OCI-M2 (cell line): ENCODE measurements at regions not wholly inside any gene's neighbourhood (a gene's known extent, or its start where the extent isn't known, plus 50 kb on each side); places are given as distances from the start of the nearest gene placed in this dataset.

Experiments
- DNase-seq: peaks from one replicate; lab custom pipeline; 2025; ENCODE audit not compliant: unreplicated experiment; lab: John Stamatoyannopoulos, UW

DNA sequence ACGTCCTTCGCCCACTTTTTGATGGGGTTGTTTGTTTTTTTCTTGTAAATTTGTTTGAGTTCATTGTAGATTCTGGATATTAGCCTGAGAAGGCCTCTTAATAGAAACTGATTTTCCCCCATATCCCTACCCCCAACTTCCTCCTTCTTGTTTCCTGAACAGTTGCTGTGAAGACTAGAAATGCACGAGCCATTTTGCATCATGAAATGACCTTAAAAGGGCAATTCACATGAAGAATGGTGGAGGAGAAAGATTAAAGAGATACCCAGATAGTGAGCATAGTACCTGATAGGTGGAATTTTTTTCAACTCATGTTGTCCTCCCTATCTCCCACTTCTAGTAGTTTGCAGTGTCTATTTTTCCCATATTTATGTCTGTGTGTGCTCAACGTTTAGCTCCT, 55.2 kb upstream of the KCNH8 start:
- DNase-seq, result no peak

DNA sequence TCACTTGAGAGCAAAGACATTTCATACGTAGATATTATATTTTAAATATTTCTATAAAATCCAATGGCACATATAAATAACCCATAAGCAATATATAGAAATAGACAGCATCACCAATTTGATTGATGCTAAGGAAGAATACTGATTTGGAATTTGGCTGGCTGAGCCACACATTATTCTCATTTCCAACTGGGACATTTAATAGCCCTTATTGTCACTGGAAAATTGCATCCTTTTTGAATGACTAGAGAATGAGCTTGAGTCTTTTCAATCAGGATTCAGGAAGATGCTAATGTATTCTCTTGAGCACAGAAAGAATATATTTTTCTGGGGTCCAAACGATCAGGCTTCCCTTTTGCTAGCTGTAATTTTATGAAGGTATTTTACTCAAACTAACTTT, 70.9 kb upstream of the KCNH8 start:
- no peak for DNase-seq

DNA sequence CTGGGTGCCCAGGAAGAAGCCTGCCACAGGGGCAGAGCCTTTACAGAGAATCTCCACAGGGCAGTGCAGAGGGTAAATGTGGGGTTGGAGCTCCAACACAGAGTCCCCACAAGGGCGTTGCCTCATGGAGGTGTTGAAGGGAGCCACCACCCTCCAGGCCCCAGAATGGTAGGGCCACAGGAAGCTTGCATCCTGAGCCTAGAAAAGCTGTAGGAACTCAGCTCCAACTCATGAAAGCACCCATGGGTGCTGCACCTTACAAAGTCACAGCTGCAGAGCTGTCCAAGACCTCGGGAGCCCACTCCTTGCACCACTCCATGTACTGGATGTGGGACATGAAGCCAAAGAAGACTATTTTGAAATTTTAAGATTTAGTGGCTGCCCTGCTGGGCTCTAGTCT, 73.3 kb upstream of the KCNH8 start:
- DNase-seq, result no peak

DNA sequence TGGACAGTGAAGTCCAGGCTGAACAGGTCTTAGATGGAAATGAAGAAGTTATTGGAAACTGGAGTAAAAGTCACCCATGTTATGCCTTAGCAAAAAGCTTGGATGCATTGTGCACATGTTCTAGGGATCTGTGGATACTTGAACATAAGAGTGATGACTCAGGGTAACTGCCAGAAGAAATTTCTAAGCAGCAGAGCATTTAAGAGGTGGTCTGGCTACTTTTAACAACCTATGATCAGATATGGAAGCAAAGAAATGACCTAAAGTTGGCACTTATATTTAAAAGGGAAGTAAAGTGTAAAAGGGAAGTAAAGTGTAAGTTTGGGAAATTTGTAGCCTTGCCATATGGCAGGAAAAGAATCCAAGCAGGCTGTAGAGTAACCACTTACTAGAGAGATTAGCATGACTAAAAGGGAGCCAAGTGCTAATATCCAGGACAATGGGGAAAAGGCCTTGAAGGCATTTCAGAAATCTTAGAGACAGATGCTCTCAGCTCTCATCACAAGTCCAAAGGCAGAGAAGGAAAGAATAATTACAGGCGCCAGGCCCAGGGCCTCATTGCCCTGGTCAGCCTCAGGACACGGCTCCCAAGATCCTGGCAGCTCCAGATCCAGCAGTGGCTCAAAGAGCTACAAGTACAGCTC, 73.9 kb upstream of the KCNH8 start:
- DNase-seq, result no peak

DNA sequence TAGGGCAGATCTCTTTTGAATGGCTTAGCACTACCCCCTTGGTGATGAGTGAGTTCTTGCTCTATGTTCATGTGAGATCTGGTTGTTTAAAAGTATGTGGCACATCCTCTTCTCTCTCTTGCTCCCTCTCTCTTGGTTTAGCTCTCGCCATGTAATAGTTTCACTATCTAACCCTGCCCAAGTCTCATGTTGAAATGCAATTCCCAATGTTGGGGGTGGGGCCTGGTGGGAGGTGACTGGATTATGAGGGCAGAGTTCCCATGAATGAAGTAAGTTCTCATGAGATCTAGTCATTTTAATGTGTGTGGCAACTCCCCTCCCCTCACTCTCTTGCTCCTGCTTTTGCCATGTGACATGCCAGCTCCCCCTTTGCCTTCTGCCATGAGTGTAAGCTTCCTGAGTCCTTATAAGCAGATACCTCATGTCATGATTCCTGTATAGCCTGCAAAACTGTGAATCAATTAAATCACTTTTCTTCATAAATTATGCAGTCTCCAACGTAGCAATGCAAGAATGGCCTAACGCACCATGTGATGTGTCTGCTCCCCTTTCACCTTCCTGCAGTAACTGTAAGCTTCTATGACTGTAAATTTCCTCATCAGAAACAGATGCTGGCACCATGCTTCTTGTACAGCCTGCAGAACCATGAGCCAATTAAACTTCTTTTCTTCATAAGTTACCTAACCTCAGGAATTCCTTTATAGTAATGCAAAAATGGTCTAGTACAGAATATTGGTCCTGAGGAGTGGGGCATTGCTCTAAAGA, 74.8 kb upstream of the KCNH8 start:
- DNase-seq, result no peak

DNA sequence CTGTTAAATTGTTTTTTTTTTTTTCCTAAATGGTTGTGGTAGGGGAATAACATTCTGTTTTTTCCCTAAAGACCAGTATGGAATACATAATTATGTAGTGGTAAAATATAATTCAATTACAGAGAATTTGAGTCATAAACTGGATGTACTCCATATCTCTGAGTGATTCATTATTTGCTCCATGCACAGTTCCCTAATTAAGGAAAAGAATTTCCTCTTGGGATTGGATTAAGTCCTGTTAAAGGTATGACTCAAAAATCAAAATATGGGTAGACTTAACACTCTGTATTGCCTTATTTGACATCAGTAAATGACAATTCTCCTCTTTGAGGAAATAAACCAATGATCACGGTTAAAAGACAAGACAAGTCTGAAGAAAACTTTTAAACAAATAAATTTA, 78.0 kb upstream of the KCNH8 start:
- no peak for DNase-seq

DNA sequence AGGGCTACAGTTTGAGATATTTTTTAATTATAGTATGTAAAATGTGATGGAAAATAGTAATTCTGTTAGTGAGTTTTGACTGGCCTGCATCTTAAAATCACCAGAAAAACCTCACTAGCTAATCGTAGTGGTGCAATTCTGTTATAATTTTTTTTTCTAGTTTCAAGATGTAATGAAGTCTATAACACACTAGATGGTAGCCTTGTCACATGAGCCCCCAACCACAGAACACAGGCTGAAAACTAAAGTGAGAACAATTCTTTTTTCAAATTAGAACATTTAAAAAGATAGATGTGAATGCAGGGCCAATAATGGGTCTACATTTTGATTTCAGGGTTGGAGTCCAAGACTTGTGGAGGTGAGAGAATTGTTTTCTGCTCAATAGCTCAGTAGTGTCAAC, 83.3 kb upstream of the KCNH8 start:
- DNase-seq, result no peak

DNA sequence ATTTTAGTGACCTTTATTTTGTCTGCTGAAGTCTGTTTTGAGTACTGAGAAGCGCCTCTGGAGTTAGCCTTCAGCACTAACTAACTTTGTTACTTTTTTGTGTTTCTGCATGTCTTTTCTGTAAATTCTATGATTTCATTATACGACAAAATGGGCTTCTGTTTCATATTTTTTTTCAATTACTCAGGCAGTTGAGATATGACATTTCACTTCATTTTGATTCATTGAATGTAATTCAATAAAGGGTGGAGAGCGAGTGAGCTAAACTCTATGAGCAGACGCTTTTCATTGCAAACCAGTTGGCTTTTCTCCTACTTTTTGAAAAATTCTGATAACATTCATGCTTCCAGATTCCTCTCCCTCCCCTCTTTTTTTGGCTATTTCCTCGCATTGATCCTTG, 84.4 kb upstream of the KCNH8 start:
- no peak for DNase-seq

DNA sequence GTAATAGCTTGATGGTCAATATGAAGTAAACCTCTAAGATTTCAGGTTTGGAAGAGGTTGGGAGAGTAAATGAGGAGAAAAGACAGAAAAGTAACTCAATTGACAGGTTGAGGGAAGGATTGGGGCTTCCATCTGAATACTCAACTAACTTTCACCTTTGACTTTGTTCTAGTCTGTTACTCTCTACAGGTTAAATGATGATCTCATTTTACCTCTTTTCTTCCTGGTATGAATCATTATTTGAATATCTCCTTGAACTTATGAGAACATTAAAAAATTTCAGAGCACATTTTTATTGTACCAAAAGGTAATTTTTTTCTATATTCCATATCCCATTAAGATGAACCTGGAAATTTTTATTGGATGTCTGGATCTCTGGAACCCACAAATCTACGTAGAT, 87.9 kb upstream of the KCNH8 start:
- DNase-seq, result no peak

DNA sequence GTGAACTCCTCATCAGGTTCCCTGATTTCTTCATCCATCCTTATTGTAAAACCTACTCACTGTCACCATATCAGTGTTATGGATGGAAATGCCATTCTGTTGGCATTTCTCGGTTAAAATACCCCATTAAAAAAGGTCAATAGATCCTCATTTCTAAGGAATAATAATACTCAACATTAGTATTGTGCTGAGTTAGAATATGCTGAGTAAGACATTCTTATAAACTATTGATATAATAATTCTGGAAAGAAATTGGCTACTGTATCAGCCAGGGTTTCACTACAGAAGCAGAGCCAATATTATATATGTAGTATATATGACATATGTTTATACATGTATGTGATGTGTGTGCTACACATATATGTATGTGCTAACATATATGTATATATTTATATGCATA, 95.4 kb upstream of the KCNH8 start:
- no peak for DNase-seq

DNA sequence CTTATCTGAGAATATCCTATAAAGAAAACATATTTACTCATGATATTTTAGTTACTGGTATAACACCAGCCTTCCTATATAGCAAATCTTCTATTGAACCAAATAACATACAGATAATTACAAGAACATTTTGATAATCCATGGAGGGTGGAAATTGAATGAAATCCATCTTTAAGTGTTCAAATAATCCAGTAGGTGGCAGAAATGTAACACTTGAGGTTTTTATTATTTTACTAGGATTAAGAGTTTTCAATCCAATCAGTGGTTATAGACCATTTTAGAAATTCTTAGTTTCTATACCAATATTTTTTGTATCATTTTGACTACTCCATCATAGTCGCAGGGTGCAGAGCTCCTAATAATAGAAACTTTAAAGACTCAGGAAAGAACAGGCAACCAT, 101.9 kb upstream of the KCNH8 start:
- no peak for DNase-seq

DNA sequence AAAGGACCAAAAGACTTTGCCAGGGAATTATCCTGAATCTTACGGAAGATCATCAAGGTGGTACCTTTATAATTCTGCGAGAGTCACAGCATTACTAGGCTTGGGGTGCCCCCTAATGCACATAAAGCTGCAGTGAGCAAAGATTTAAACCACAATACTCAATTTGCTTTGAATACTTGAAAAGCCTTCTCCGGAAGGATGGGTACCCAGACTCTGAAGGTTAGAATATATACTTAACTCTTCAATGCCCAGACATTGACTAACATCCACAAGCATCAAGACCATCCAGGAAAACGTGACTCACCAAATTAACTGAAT, 117.8 kb upstream of the KCNH8 start:
- DNase-seq, result no peak

DNA sequence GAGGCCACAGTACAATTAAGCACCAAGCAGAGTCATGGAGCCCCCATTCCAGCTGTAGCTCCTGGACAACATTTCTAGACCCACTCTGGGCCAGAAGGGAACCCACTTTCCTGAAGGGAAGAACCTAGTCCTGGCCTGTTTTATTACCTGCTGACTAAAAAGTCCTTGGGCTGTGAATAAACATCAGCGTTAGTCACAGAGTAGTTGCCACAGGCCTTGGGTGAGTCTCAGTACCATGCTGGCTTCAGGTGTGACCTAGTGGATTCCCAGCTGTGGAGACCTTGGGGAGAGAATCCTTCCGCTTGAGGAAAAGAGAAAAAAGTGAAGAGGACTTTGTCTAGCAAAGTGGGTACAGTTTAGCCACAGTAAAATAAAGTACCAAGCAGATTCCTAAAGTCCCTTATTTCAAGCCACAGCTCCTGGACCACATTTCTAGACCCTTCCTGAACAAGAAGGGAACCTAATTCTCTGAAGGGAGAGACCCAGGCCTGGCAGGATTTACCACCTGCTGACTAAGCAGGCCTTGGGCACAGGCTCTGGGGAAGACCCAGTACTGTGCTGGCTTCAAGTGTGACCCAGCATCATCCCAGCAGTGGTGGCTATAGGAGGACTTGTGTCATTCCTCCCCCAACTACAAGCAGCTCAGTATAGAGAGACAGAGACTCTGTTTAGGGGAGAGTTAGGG, 118.3 kb upstream of the KCNH8 start:
- no peak for DNase-seq

DNA sequence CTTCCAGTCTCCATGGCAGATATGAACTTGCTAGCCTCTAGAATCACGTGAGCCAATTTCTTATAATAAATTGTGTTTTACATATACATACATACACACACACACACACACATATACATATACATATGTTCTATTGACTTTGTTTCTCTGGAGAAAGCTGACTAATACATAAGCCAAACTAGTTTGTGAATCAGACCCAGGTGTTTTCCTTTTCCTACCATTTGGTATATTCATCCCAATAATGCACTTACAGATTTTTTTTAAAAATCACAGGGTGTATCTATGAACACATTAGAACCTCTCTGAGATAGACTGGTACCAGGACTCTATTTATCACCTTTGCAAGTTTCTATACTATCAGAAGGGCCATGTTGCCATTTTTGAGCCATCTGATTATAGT, 122.9 kb upstream of the KCNH8 start:
- DNase-seq, result no peak

DNA sequence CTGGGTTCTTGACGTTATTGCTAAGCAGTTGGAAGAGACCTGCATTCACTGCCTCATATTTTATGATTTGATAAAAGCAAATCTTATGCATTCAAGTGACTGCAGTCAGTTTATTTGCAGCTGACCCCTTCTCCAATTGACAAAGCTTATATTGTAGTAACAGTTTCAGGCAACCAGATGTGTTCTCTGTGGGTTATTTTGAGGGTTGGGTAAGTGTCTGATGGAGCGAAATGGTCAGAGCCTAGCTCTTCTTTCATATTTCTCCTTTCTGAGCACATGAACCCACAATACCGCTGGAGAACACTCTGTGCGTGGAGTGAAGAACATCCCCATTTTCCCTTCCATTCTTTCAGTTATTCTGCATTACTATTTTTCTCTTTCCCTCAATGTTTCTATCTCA, 125.8 kb upstream of the KCNH8 start:
- no peak for DNase-seq

DNA sequence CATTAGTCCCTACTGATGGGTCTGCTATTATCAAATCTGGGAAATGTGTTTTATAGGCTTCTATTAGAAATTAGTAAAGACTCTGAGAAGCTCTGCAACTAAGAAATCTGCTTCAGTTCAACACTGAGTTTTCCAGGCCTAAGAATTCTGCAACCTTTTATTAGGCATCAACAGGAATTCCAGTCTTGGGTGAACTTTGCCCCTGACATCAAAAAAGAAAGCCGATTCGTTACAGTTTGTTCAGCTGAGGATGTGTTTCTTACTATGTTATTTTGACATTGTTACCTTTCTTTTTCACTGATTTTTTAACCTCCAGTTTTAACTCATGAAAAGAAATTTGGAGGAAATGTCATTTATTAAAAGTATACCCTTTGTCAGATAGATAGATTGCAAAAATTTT, 131.5 kb upstream of the KCNH8 start:
- DNase-seq, result no peak

DNA sequence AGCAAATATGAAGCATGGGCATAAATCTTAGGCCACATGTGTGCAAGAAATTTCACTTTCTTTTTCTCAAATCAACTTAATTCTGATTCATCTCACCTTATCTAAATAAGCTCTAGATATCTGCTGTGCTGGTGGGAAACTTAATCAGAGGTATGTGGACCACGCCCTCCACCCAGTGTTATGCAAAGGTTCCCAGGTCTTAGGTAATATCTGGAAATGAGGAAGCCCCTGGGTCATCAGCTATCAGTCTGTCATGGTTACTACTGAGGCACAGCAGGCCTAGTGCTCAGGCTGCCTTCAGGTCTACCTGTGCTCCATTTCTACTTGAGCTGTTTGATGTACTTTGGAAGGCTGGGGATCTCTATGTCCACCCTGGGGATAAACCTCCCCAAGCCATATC, 134.4 kb upstream of the KCNH8 start:
- DNase-seq, result no peak

DNA sequence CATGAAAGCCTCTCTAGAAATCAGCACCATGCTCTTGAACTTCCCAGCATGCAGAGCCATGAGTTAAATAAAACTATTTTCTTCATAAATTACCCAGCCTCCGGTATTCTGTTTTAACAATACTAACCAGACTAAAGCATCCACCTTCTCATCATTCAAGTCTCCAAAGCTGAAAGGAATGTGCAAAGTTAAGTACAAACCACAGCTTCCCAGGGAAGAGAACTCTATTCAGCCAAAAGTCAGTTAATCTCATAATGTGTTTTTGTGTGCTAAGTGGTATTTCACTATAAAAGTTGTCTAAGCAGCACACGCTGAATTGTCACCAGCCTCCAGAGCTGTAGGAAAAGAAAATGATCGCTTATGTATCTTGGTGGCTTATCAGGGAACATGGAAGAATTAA, 135.5 kb upstream of the KCNH8 start:
- no peak for DNase-seq

DNA sequence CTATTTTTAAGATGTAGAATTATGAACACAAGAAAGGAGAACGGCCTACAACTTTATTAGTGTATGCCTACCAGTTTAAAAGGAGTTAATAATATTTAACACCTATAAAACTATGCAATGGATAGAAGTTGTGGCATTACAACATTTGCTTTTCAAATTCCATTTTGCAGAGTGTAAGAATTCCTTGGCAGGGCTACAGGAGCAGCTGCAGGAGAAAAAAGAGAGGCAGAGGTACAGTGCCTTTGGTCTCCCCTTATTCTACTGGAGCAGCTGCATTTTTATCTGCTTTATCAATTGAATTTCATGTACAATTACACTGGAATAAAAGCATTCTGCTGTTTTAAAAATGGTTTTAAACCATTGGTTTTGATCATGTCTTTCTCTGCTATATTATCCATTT, 145.7 kb upstream of the KCNH8 start:
- DNase-seq, result no peak

DNA sequence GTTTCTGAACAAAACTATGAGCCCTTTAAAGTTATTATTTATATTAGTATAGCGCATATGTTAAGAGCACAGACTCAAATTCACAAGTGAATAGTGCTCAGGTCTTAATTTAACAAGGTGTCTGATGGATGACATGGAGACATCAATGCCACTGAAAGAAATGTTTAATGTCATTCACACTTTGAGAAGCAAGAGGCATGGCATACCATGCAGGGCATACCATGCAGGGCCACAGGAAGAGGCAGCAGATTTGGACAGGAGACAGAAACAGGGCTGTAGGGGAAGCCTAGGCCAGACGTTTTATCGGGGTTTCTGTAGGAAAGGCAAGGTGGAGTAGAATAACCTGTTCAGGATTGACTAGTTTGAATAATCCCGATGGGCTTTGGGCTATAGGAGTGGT, 150.2 kb upstream of the KCNH8 start:
- DNase-seq, result no peak

DNA sequence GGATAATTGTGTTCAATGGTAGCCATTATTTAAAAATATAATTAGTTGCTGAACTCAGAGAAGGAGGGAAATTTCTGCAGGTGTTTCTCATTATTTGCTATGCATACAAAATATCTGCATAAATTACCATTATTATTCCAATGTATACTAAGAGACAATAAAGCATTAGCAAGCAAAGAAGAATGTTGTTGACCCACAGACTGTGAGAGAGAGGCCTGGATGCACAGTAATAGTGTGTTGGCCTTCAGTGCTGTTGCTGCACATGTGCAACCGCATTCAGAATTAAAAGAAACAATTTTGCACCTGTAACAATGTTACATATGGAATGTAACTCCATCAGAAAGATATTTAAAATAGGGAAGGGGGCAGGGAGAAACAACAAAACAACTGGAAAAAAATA, 155.6 kb upstream of the KCNH8 start:
- no peak for DNase-seq

DNA sequence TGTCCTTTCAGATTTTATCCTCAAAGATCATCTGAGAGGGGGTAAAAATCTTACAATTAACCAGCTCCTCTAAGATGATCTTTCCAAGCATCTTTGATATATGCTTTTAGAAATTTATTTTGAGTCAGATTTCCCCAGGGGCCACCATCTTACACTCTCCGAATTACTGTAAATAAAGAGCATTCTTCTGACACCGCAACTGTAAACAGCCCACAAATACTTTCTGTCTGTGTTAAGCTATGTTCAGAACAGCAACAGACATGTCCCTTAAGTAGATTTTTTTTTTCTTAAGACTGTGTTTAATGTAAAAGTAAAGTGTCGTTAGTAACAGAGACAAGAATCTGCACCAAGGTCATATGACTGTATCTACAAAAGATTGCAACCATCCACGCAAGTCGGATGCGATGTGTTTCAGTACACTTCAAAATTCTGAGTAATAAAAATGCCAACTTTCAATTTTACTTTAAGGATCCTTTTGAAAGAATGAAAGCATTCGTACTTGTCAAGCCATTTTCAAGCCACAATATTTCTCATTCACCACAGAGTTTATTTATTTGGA, 159.0 kb upstream of the KCNH8 start:
- no peak for DNase-seq
